NT2/D1 (cell line): ENCODE measurements at regions not wholly inside any gene's neighbourhood (a gene's known extent, or its start where the extent isn't known, plus 50 kb on each side); places are given as distances from the start of the nearest gene placed in this dataset.

Source experiments
- DNase-seq: peaks from one replicate; pipeline ENCODE4 v3.0.0-alpha.2; 2011; ENCODE audit warnings: low read depth, low spot score
- H3K27me3 ChIP-seq: 2 replicates; pipeline ENCODE4 v1.6.0; 2011; ENCODE audit warnings: mild to moderate bottlenecking; ENCODE audit not compliant: insufficient read length, insufficient read depth
- H3K36me3 ChIP-seq: 2 replicates; pipeline ENCODE4 v1.6.1; 2011; ENCODE audit warnings: mild to moderate bottlenecking, low read length, mixed read lengths; ENCODE audit not compliant: insufficient read depth, insufficient read length
- H3K4me1 ChIP-seq: 2 replicates; pipeline ENCODE4 v1.5.1; 2011; ENCODE audit not compliant: insufficient read depth, insufficient read length
- H3K4me3 ChIP-seq: 2 replicates; pipeline ENCODE4 v1.5.1; 2011; ENCODE audit warnings: low read depth; ENCODE audit not compliant: insufficient read length
- H3K9ac ChIP-seq: 2 replicates; pipeline ENCODE4 v1.6.0; 2011; ENCODE audit warnings: low read depth; ENCODE audit not compliant: insufficient read length
- H3K9me3 ChIP-seq: 2 replicates; pipeline ENCODE4 v1.5.1; 2011; ENCODE audit warnings: mild to moderate bottlenecking, low read length; ENCODE audit not compliant: insufficient read depth
- SUZ12 ChIP-seq: IDR thresholded peaks from 2 replicates; pipeline ENCODE4 v1.6.1; 2011; ENCODE audit not compliant: insufficient read length, insufficient read depth; ENCODE audit errors: extremely low read depth
- YY1 ChIP-seq: IDR thresholded peaks from 2 replicates; pipeline ENCODE4 v1.6.1; 2011; ENCODE audit not compliant: insufficient read length, insufficient read depth
- ZNF274 ChIP-seq: IDR thresholded peaks from 2 replicates; pipeline ENCODE4 v1.6.1; 2011; ENCODE audit warnings: mild to moderate bottlenecking, low read depth, low read length

DNA sequence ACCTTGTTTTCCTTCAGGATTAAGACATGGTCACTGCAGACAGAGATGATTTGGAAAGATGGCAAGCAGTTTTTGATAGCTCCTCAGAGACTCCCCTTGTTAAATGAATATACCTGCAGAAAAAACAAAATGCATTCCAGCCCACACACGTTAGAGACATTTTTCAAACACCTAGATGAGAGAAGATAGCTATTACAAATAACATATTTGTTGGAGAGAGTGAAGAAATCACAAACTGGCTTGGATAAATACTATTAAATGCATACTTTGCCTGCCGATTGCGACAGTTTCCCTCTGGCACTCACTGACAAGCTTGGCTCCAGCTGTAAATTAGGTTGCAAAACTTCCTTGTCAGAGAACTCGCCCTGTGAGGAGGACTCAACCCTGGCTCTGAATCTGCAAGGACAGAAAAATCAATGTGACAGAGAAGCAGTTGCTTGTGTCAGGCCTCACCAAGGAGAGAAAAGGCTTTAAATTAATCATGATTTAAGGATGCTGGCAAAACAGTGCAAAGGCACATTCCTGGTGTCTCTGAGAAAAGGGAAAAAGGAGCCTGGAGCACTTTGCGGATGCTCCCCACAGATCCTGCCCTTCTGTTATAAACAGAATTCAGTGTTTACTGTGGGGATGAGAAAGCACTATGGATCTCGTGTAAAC lies 423.7 kb upstream of the MARCKS start:
- Histone ChIP-seq H3K9me3 (no peaks in the 10 kb centered on the region), H3K4me3 (no peak overlapping the region), H3K36me3 (no peaks in the 10 kb centered on the region), H3K4me1 (no peaks in the 10 kb centered on the region), H3K9ac (no peak overlapping the region), H3K27me3 (no peaks in the 10 kb centered on the region)
- DNase-seq: no peak
- TF ChIP-seq YY1 (no peak), SUZ12 (no peak), ZNF274 (no peak)

GRCh38 chr6:113434641-113435040 lies 422.5 kb upstream of the MARCKS start:
- no peak for DNase-seq
- H3K4me3 ChIP-seq: no peak overlapping the region
- TF ChIP-seq SUZ12: no peak
- no peak for TF ChIP-seq YY1
- TF ChIP-seq ZNF274: no peak
- no peaks in the 10 kb centered on the region for H3K4me1 ChIP-seq
- no peaks in the 10 kb centered on the region for H3K36me3 ChIP-seq
- no peaks in the 10 kb centered on the region for H3K27me3 ChIP-seq
- no peaks in the 10 kb centered on the region for H3K9me3 ChIP-seq
- H3K9ac ChIP-seq: no peak overlapping the region

DNA sequence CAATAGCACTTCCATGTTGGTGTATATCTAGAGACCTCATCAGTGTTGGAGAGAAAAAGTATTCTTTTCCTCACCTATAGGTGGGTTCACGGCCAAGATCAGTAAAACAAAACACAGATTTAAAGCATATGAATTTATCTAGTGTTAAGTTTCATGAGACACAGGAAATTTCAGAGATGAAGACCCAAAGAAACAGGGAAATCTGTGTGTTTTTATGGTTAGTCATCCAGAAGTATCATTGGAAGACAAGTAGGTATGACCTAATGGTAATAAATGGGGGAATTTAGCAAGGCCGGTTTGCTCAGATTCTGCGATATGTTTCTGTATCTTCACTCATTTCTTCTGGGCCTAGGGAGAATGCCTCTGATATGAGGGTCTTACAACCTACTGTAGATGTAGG lies 419.6 kb upstream of the MARCKS start:
- no peaks in the 10 kb centered on the region for H3K9me3 ChIP-seq
- DNase-seq: no peak
- H3K9ac ChIP-seq: no peak overlapping the region
- H3K36me3 ChIP-seq: no peaks in the 10 kb centered on the region
- no peak overlapping the region for H3K4me3 ChIP-seq
- no peak for TF ChIP-seq ZNF274
- no peak for TF ChIP-seq SUZ12
- no peak for TF ChIP-seq YY1
- no peaks in the 10 kb centered on the region for H3K4me1 ChIP-seq
- H3K27me3 ChIP-seq: no peaks in the 10 kb centered on the region

DNA sequence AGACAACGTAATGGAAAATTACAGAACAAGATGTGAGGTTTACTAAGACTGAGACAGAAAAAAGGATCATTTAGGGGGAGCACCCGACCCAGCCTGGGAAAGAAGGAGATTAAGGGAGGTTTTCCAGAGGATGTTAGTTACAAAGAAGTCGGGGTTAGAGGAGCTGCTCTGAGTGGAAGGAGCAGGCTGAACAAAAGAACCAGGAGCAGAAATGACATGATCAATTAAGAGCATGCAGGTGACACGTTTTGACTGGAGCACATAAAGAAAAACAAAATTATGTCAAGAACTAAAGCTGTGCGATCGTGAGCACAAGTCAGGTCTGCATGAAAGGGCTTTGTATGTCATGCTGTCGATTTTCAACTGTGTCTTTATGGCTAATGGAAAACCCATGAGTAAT lies 417.3 kb upstream of the MARCKS start:
- Histone ChIP-seq H3K4me3 (no peak overlapping the region), H3K27me3 (no peaks in the 10 kb centered on the region), H3K36me3 (no peaks in the 10 kb centered on the region), H3K9ac (no peak overlapping the region), H3K9me3 (no peaks in the 10 kb centered on the region), H3K4me1 (no peaks in the 10 kb centered on the region)
- no peak for TF ChIP-seq SUZ12
- no peak for TF ChIP-seq ZNF274
- TF ChIP-seq YY1: no peak
- no peak for DNase-seq

- Histone ChIP-seq H3K4me3 (no peak overlapping the region), H3K27me3 (no peaks in the 10 kb centered on the region), H3K4me1 (no peaks in the 10 kb centered on the region), H3K9ac (no peak overlapping the region), H3K9me3 (no peaks in the 10 kb centered on the region), H3K36me3 (no peaks in the 10 kb centered on the region)
- no peak for DNase-seq
- no peak for TF ChIP-seq SUZ12
- no peak for TF ChIP-seq YY1
- TF ChIP-seq ZNF274: no peak
Measured at GRCh38 chr6:113442040-113442439, 415.1 kb upstream of the MARCKS start.

GRCh38 chr6:113445201-113445600 lies 411.9 kb upstream of the MARCKS start:
- Histone ChIP-seq H3K4me3 (no peak overlapping the region), H3K9ac (no peak overlapping the region), H3K4me1 (no peaks in the 10 kb centered on the region), H3K9me3 (no peaks in the 10 kb centered on the region), H3K36me3 (no peaks in the 10 kb centered on the region), H3K27me3 (no peaks in the 10 kb centered on the region)
- TF ChIP-seq ZNF274: no peak
- TF ChIP-seq SUZ12: no peak
- TF ChIP-seq YY1: no peak
- no peak for DNase-seq

DNA sequence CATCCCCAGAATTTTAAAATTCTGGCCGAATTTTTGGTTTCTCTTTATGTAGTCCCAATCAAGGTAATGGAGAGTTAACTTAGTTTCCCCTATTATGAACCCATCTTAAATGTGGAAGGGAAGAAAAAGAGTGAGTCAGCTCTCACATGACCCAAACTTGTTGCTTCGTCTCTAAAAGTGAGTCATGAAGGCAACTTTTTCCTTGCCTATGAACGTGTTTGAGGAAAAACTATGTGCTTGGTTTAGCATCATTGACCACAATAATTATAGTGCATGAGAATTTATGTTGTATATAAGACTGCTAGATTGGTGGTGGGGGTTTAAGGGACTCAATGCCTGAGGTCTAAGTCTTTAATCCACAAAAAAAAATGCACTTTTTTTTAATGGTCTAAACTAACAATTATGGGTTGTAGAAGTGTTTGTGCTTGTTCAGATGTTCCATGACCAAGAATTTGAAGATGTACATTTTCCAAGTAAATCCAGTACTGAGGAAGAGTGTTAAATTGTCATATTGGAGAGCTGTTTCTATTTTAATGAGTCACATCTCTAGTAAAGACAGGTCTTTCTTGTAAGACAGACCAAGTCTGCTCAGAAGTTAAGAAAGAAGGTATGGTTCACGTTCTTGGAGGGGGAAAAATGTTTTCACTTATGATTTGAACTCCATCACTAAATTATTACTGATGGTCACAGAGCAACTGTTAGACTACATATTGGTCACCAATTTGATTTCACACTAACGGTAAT lies 409.9 kb upstream of the MARCKS start:
- H3K4me1 ChIP-seq: no peaks in the 10 kb centered on the region
- no peak for DNase-seq
- no peaks in the 10 kb centered on the region for H3K36me3 ChIP-seq
- H3K9me3 ChIP-seq: no peaks in the 10 kb centered on the region
- no peak overlapping the region for H3K4me3 ChIP-seq
- H3K27me3 ChIP-seq: no peaks in the 10 kb centered on the region
- H3K9ac ChIP-seq: no peak overlapping the region
- no peak for TF ChIP-seq YY1
- no peak for TF ChIP-seq ZNF274
- TF ChIP-seq SUZ12: no peak
